Peyer's patch (tissue), 4 donors: ENCODE measurements at regions not wholly inside any gene's neighbourhood (a gene's known extent, or its start where the extent isn't known, plus 50 kb on each side); places are given as distances from the start of the nearest gene placed in this dataset.

Experiments
- DNase-seq, 3 donors: peaks; one replicate each; pipeline ENCODE4 v3.0.0-alpha.2; 2017 to 2019
- H3K27ac ChIP-seq, 4 donors: fragments of 200-600 bp; sonication (generic); one replicate each; pipeline ENCODE4 v1.5.1; 2016 to 2019
- H3K27me3 ChIP-seq, 2 donors: fragments of 200-600 bp; sonication (generic); one replicate each; pipeline ENCODE4 v1.5.1; 2019
- H3K36me3 ChIP-seq, 3 donors: fragments of 200-600 bp; sonication (generic); one replicate each; pipeline ENCODE4 v1.5.1; 2016 to 2019
- H3K4me1 ChIP-seq, 4 donors: fragments of 200-600 bp; sonication (generic); one replicate each; pipeline ENCODE4 v1.5.1; 2016 to 2019
- H3K4me3 ChIP-seq, 4 donors: fragments of 200-600 bp; sonication (generic); 1 replicate in 3 of 4; 2 replicates in 1 of 4; pipeline ENCODE4 v1.5.1; 2016 to 2019; ENCODE audit warnings: mild to moderate bottlenecking in 1 of 4
- H3K9me3 ChIP-seq, 4 donors: fragments of 200-600 bp; sonication (generic); one replicate each; pipeline ENCODE4 v1.5.1; 2016 to 2019; ENCODE audit warnings: mild to moderate bottlenecking in 1 of 4
- POLR2A ChIP-seq, 2 donors: fragments of 450-650 bp; IDR thresholded peaks; one replicate each; pipeline ENCODE4 v1.5.1; 2017; ENCODE audit warnings: antibody characterized with exemption in 2 of 2, mild to moderate bottlenecking in 2 of 2, moderate library complexity in 2 of 2
- TF ChIP-seq, protein P1 (sequence below), 6 experiments: fragments of 450-650 bp in 4 of 6; fragments of 200-600 bp in 2 of 6; sonication (generic) in 1 of 6; IDR thresholded peaks; one replicate each; pipeline ENCODE4 v1.5.1; 2017 to 2019; ENCODE audit warnings: antibody characterized with exemption in 6 of 6, mild to moderate bottlenecking in 3 of 6, moderate library complexity in 1 of 6

DNA sequence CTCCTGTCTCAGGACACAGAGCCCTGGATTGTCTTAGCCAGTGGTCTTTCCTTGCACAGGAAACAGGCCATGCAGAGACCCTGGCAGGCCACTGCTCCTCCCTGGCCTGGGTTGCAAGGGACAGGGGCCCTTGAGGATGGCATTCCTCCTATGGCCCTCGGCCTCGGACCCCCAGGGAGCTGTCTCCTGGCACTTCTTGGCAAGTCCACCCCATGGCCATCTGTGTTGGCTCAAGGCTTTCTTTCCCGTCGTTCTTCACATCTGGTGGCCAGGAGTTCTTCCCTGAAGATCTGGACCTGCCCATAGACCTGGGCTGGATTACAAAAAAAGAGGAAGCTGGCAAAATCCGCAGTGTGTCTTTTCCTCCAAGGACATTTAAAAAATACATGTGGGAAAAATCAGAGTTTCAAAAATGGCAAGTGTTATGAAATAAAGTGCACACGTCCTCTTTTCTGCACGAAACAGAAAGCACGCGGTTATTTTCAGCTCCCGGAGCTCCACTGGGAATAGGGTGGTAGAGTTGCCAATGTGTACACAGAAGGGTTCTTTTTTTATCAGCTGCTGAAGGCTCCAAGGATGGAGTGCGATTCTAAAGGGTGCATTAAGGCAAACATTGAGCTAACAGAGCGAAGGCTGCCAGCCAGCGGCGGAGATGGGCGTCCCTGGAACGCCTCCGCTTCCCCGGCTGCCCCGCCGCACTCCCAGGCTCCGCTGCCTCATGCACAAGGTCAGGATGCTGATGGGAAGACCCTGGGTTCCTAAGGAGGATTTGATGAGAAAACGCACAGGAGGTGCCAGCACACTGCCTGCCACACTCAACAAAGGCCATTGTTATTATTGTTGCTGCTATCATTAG, 62.8 kb upstream of the FAM20C start:
- peak overlapping the region in 2 of 4 donors; percentile 52 to 58 for H3K27ac ChIP-seq
- no peak overlapping the region for H3K4me3 ChIP-seq
- H3K36me3 ChIP-seq: no peaks in the 10 kb centered on the region
- H3K27me3 ChIP-seq: no peaks in the 10 kb centered on the region
- TF ChIP-seq POLR2A (IDR thresholded peaks at IDR 0.05): no peak
- TF ChIP-seq, protein P1, sequence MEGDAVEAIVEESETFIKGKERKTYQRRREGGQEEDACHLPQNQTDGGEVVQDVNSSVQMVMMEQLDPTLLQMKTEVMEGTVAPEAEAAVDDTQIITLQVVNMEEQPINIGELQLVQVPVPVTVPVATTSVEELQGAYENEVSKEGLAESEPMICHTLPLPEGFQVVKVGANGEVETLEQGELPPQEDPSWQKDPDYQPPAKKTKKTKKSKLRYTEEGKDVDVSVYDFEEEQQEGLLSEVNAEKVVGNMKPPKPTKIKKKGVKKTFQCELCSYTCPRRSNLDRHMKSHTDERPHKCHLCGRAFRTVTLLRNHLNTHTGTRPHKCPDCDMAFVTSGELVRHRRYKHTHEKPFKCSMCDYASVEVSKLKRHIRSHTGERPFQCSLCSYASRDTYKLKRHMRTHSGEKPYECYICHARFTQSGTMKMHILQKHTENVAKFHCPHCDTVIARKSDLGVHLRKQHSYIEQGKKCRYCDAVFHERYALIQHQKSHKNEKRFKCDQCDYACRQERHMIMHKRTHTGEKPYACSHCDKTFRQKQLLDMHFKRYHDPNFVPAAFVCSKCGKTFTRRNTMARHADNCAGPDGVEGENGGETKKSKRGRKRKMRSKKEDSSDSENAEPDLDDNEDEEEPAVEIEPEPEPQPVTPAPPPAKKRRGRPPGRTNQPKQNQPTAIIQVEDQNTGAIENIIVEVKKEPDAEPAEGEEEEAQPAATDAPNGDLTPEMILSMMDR (IDR thresholded peaks at IDR 0.05): no peak
- H3K9me3 ChIP-seq: no peaks in the 10 kb centered on the region
- H3K4me1 ChIP-seq: peaks cover 0 to 10% (median 0%) of the 10 kb centered on the region in 4 donors
- DNase-seq: peak in 1 of 3 donors; percentile 37

DNA sequence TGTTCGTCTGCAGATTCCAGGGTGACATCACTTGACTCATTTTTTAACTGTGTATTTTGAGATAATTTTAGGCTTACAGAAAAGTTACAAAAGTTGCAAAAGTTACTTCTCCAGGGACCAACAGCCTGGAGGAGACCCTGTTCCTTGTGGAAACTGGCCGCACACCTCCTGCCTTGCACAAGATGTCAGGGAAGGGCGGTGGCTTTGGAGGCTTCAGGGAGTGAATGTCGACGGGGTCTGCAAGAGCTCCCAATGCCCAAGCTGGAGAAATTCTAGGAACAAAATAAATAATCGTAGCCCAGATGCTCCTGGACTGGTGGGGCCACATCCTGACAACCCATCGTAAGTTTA, 62.2 kb upstream of the FAM20C start:
- peak overlapping the region in 2 of 4 donors; percentile 52 to 58 for H3K27ac ChIP-seq
- H3K9me3 ChIP-seq: no peaks in the 10 kb centered on the region
- no peaks in the 10 kb centered on the region for H3K27me3 ChIP-seq
- peaks cover 0 to 10% (median 0%) of the 10 kb centered on the region in 4 donors for H3K4me1 ChIP-seq
- H3K4me3 ChIP-seq: no peak overlapping the region
- TF ChIP-seq, protein P1 (IDR thresholded peaks at IDR 0.05): no peak
- TF ChIP-seq POLR2A (IDR thresholded peaks at IDR 0.05): no peak
- no peak for DNase-seq
- H3K36me3 ChIP-seq: no peaks in the 10 kb centered on the region

DNA sequence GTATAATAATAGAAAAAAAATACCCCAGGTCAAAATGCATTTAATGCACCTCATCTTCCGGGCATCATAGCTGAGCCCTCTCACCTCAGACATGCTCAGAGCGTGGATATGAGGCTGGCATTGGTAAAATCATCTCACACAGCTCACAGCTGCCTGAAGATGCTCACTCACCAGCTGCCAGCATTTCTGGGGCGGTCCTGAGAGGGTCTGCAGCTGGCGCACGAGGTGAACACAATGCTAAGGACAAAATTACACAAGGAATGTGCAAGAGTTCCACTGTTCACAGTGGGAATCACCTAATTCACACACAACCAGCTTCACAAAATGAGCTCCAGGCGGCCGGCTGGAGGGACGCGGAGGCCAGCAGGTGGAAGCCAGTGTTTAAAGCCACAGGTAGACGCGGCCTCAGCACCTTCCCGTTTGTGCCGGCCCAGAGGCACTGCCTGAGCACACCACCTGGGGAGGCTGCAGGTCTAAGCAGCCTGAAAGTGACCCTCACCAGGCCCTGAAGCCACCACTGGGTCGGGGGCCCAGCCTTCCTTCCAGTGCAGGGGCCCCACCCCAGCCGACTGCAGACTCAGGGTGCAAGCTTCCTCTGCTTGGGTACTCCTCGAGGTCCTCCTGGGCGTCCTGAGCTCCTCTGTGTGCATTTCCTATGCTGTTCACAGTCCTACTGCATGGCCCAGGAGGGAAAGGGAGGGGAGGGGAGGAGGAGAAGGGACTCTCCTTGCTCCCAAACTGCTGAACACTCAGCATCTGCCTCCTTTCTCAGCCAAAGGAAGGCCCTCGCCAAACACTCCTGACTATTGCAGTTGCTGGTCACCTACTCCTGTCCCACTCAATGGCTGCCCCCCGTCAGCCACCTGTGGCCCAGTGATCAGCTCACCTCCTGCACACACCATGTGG, 61.2 kb upstream of the FAM20C start:
- Histone ChIP-seq H3K27me3 (no peaks in the 10 kb centered on the region), H3K4me1 (peaks cover 0 to 10% (median 0%) of the 10 kb centered on the region in 4 donors), H3K9me3 (no peaks in the 10 kb centered on the region), H3K27ac (peak overlapping the region in 2 of 4 donors; percentile 38 to 50), H3K36me3 (no peaks in the 10 kb centered on the region), H3K4me3 (no peak overlapping the region)
- peak in 1 of 3 donors; percentile 27 for DNase-seq
- TF ChIP-seq POLR2A (IDR thresholded peaks at IDR 0.05): no peak
- TF ChIP-seq, protein P1 (IDR thresholded peaks at IDR 0.05): no peak

DNA sequence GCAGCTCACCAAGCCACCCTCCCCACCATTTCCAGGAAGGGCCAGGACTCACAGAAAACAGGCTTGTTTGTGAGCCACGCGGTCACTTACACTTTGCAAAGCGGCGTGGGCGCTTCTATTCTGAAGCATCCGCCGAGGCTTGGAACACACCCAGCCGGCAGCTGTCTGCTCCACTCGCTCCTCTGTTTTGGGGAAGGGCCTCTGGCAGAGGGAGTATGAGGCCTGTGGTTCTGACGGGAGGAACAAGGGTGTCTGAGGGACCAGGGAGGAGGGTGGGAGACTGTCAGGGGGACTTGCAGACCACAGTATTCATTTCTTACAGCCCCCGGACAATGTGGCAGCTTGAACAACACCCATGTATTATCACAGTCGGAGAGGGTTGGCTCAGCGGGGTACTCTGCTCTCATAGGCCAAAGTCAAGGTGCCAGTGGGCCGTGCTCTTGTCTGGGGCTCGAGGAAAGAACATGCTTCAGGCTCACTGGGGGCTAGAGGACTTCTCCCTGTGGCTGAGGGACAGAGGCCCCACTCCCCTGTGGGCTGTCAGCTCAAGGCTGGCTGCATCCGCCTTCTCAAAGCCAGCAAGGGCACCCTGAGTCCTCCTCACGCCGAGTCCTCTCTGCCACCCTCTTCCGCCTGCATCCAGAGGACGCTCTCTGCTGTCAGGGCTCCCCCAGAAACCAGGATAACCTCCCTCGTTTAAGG, 60.4 kb upstream of the FAM20C start:
- Histone ChIP-seq H3K36me3 (no peaks in the 10 kb centered on the region), H3K9me3 (no peaks in the 10 kb centered on the region), H3K27me3 (no peaks in the 10 kb centered on the region), H3K4me1 (peaks cover 0 to 10% (median 0%) of the 10 kb centered on the region in 4 donors), H3K27ac (peak overlapping the region in 2 of 4 donors; percentile 50 to 54), H3K4me3 (no peak overlapping the region)
- no peak for TF ChIP-seq POLR2A (IDR thresholded peaks at IDR 0.05)
- TF ChIP-seq, protein P1 (IDR thresholded peaks at IDR 0.05): no peak
- DNase-seq: peak in 2 of 3 donors; percentile 51 to 60

DNA sequence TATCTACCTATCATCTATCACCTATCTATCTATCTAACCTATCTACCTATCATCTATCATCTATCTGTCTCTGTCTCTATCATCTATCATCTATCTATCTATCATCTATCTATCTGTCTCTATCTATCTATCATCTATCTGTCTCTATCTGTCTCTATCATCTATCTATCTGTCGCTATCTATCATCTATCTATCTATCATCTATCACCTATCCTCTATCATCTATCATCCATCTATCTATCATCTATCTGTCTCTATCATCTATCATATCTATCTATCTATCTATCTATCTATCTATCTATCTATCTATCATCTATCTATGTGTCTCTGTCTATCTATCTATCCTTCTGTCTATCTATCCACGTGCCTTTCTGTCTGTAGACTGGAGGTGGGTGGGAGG, 59.5 kb upstream of the FAM20C start:
- H3K27ac ChIP-seq: no peak overlapping the region
- no peaks in the 10 kb centered on the region for H3K9me3 ChIP-seq
- H3K36me3 ChIP-seq: no peaks in the 10 kb centered on the region
- H3K27me3 ChIP-seq: no peaks in the 10 kb centered on the region
- no peak for DNase-seq
- TF ChIP-seq, protein P1 (IDR thresholded peaks at IDR 0.05): no peak
- TF ChIP-seq POLR2A (IDR thresholded peaks at IDR 0.05): no peak
- H3K4me1 ChIP-seq: peaks cover 0 to 10% (median 0%) of the 10 kb centered on the region in 4 donors
- H3K4me3 ChIP-seq: no peak overlapping the region
